ENCODE measurements at regions not wholly inside any gene's neighbourhood (a gene's known extent, or its start where the extent isn't known, plus 50 kb on each side); places are given as distances from the start of the nearest gene placed in this dataset.

DNA sequence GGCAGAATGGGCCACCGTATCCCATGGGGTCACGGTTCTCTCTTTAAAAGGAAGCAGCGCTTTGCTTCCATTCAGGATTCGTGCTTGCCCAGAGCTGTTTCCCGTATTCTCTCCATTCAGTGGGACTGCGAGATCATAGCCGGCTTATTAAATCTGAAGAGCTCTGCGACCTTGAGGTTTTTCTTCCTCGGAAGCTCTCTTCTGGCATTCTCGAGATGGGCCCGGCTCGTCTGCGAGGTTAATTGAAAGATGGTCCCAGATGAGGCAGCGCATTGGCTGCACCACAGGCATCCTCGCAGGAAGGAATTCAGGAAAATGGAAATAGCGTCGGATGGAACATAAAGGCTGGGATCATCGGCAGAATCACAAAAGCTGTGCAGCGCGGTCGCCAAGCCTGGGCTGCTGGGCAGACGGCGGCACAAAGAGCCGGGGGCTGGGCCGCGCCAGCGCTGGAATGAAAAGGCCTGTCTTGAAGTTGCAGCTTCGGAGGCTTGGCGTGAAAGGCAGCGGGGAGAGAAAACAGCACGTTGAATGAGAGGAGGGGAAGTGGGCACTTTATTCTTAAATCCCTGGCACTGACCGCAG, 236.2 kb downstream of the IRX2 start:
- Histone ChIP-seq H3K4me1 (ENCODE audit: control insufficient read depth, insufficient read depth, low read length) (no peaks in the 10 kb centered on the region), H3K9me3 (ENCODE audit: control insufficient read depth, insufficient read depth, low read depth, low read length) (no peaks in the 10 kb centered on the region), H3K27ac (ENCODE audit: low read depth, low read length) (no peak overlapping the region), H3K36me3 (ENCODE audit: control insufficient read depth, insufficient read depth, low read length) (no peaks in the 10 kb centered on the region), H3K4me3 (ENCODE audit: low read depth, low read length) (no peak overlapping the region), H3K9ac (ENCODE audit: low read length) (no peak overlapping the region), H3K27me3 (ENCODE audit: control insufficient read depth, insufficient read depth, low read length) (no peaks in the 10 kb centered on the region)

DNA sequence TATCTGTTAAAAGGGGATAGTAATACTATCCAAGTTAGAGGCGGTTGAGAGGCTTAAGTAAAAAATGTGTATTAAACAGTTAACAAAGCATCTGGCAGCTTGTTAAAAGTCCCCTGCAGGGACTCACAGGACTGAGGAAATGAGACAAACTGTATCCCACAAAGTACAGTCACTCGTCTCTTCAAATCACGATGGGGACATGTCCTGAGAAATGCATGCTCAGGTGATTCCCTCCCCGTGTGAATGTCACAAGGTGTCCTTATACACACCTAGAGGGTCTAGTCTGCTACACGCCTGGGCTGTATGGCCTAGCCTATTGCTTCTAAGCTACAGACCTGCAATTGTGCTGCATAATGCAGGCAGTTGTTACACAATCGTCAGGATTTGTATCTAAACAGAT, 237.0 kb downstream of the IRX2 start:
- Histone ChIP-seq H3K4me1 (ENCODE audit: control insufficient read depth, insufficient read depth, low read length) (no peaks in the 10 kb centered on the region), H3K4me3 (ENCODE audit: low read depth, low read length) (no peak overlapping the region), H3K9ac (ENCODE audit: low read length) (no peak overlapping the region), H3K27ac (ENCODE audit: low read depth, low read length) (no peak overlapping the region), H3K36me3 (ENCODE audit: control insufficient read depth, insufficient read depth, low read length) (no peaks in the 10 kb centered on the region), H3K27me3 (ENCODE audit: control insufficient read depth, insufficient read depth, low read length) (no peaks in the 10 kb centered on the region), H3K9me3 (ENCODE audit: control insufficient read depth, insufficient read depth, low read depth, low read length) (no peaks in the 10 kb centered on the region)

DNA sequence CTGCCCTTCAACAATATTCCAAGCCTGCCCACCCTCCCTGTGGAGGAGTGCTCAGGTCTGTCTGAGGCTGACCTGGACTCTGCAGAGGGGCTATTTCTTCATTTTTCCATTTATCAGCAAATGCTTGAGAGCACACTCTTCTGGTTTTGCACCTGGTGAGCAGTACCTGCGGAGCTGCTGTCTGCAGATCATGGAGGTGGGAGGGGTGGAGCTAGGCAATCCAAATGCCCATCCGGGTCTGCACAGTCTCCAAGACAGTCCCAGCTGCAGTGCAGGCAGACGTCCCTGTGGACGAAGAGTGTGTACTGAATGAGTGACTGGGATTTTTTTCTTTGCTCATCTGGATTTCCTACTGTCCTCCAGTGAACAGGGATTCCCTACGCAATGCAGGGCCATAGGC, 239.8 kb downstream of the IRX2 start:
- no peak overlapping the region for H3K27ac ChIP-seq (ENCODE audit: low read depth, low read length)
- no peaks in the 10 kb centered on the region for H3K27me3 ChIP-seq (ENCODE audit: control insufficient read depth, insufficient read depth, low read length)
- no peaks in the 10 kb centered on the region for H3K9me3 ChIP-seq (ENCODE audit: control insufficient read depth, insufficient read depth, low read depth, low read length)
- no peaks in the 10 kb centered on the region for H3K4me1 ChIP-seq (ENCODE audit: control insufficient read depth, insufficient read depth, low read length)
- no peak overlapping the region for H3K9ac ChIP-seq (ENCODE audit: low read length)
- H3K4me3 ChIP-seq (ENCODE audit: low read depth, low read length) = no peak overlapping the region
- H3K36me3 ChIP-seq (ENCODE audit: control insufficient read depth, insufficient read depth, low read length) = no peaks in the 10 kb centered on the region

DNA sequence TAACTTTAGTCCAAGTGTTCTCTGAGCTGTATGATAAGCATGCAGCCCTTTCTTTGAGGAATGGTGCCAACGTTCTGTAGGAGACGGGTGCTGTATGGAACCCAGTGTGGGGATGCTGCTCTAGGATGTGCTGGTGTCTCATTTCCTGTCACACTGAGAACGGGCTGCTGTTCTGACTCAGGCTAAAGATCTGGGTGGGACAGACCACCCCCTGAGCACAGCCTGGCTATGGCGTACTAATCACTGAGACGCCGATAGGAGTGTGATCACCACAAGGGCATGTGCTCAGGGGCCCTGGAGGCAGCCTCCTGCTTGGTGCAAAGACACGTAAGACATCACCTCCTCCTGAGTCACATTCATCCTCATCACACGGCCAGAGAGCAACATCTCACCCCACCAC, 240.4 kb downstream of the IRX2 start:
- H3K27ac ChIP-seq (ENCODE audit: low read depth, low read length) = no peak overlapping the region
- H3K27me3 ChIP-seq (ENCODE audit: control insufficient read depth, insufficient read depth, low read length) = no peaks in the 10 kb centered on the region
- no peak overlapping the region for H3K9ac ChIP-seq (ENCODE audit: low read length)
- no peaks in the 10 kb centered on the region for H3K9me3 ChIP-seq (ENCODE audit: control insufficient read depth, insufficient read depth, low read depth, low read length)
- no peaks in the 10 kb centered on the region for H3K36me3 ChIP-seq (ENCODE audit: control insufficient read depth, insufficient read depth, low read length)
- H3K4me3 ChIP-seq (ENCODE audit: low read depth, low read length) = no peak overlapping the region
- no peaks in the 10 kb centered on the region for H3K4me1 ChIP-seq (ENCODE audit: control insufficient read depth, insufficient read depth, low read length)

DNA sequence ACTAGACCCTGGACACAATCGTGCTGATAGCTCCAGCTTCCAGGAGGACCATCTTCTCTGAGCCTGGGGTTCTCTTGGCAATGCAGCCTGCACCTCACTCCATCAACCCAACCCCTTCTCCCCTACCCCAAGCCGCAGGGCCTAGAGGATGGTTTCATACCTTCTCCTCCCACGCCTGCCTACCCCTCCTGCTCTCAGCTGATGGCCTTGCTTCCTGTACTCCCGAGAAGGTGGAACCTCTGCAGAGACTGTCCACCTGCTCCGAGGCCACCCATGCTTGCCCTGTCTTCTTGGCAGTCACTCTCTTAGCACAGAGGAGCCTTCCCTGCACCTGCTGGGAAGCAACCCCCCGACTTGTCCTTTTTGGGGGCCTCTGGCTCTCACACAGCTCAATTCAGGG, 241.9 kb downstream of the IRX2 start:
- H3K9me3 ChIP-seq (ENCODE audit: control insufficient read depth, insufficient read depth, low read depth, low read length) = no peaks in the 10 kb centered on the region
- no peak overlapping the region for H3K4me3 ChIP-seq (ENCODE audit: low read depth, low read length)
- H3K9ac ChIP-seq (ENCODE audit: low read length) = no peak overlapping the region
- no peaks in the 10 kb centered on the region for H3K27me3 ChIP-seq (ENCODE audit: control insufficient read depth, insufficient read depth, low read length)
- H3K27ac ChIP-seq (ENCODE audit: low read depth, low read length) = no peak overlapping the region
- H3K36me3 ChIP-seq (ENCODE audit: control insufficient read depth, insufficient read depth, low read length) = no peaks in the 10 kb centered on the region
- H3K4me1 ChIP-seq (ENCODE audit: control insufficient read depth, insufficient read depth, low read length) = no peaks in the 10 kb centered on the region

DNA sequence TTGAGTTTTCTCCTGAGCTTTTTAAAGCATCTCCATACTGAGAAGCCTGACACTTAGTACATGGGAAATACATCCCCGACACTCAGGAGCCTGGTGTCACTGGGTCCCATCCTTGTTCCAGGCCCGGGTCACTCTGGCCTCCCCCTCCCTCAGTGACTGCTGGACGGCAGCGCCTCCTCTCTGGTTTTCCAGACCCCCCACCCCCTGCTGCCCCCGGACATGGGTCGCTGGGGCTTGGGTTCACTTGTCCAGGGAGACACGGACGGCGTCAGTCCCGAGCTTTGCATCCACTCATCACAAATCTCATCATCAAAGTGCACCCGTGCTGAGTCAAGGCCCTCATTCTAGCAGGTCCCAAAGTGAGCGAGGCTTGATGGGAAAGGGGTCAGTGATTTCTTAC, 243.0 kb downstream of the IRX2 start:
- Histone ChIP-seq H3K27me3 (ENCODE audit: control insufficient read depth, insufficient read depth, low read length) (no peaks in the 10 kb centered on the region), H3K27ac (ENCODE audit: low read depth, low read length) (no peak overlapping the region), H3K4me3 (ENCODE audit: low read depth, low read length) (no peak overlapping the region), H3K4me1 (ENCODE audit: control insufficient read depth, insufficient read depth, low read length) (no peaks in the 10 kb centered on the region), H3K9ac (ENCODE audit: low read length) (no peak overlapping the region), H3K9me3 (ENCODE audit: control insufficient read depth, insufficient read depth, low read depth, low read length) (peaks cover 9% of the 10 kb centered on the region), H3K36me3 (ENCODE audit: control insufficient read depth, insufficient read depth, low read length) (no peaks in the 10 kb centered on the region)

DNA sequence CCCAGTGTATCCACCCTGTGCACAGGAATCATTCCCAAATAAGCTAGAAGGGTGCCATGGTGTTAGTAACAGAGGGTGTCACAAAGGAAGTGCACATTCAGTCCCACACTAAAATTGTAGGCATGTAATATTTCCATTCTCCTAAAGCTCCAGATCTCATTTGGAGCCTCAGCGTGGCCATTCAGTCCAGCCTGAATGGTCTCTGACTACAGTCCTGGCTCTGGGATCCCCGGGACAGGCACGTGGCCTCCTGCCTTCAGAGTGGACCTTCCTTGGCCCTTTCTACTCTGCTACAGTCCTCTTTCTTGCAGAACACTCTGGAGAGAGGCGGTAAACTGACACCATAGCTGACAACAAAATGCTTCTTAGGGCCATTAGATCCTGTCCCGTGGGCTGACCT, 243.9 kb downstream of the IRX2 start:
- H3K9ac ChIP-seq (ENCODE audit: low read length) = no peak overlapping the region
- no peaks in the 10 kb centered on the region for H3K27me3 ChIP-seq (ENCODE audit: control insufficient read depth, insufficient read depth, low read length)
- H3K27ac ChIP-seq (ENCODE audit: low read depth, low read length) = no peak overlapping the region
- H3K36me3 ChIP-seq (ENCODE audit: control insufficient read depth, insufficient read depth, low read length) = no peaks in the 10 kb centered on the region
- no peak overlapping the region for H3K4me3 ChIP-seq (ENCODE audit: low read depth, low read length)
- no peaks in the 10 kb centered on the region for H3K4me1 ChIP-seq (ENCODE audit: control insufficient read depth, insufficient read depth, low read length)
- peaks cover 15% of the 10 kb centered on the region for H3K9me3 ChIP-seq (ENCODE audit: control insufficient read depth, insufficient read depth, low read depth, low read length)

DNA sequence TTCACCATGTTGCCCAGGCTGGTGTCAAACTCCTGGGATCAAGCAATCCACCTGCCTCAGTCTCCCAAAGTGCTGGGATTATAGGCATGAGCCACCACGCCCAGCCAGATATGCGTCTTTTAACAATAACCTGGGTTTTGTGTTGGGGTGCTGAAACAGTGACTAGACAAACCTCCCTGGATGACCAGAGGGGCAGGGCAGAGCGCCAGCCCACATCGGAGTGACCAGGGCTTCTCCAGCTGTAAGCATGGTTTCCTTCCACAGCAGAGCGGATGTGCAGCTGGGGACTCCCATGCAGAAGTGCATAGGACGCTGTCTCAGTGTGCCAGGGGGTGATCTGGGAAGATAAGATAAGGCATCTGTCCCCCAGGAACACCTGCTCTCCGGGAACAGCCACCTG, 244.9 kb downstream of the IRX2 start:
- Histone ChIP-seq H3K27ac (ENCODE audit: low read depth, low read length) (no peak overlapping the region), H3K27me3 (ENCODE audit: control insufficient read depth, insufficient read depth, low read length) (no peaks in the 10 kb centered on the region), H3K9ac (ENCODE audit: low read length) (no peak overlapping the region), H3K4me3 (ENCODE audit: low read depth, low read length) (no peak overlapping the region), H3K4me1 (ENCODE audit: control insufficient read depth, insufficient read depth, low read length) (no peaks in the 10 kb centered on the region), H3K9me3 (ENCODE audit: control insufficient read depth, insufficient read depth, low read depth, low read length) (peaks cover 15% of the 10 kb centered on the region), H3K36me3 (ENCODE audit: control insufficient read depth, insufficient read depth, low read length) (no peaks in the 10 kb centered on the region)

DNA sequence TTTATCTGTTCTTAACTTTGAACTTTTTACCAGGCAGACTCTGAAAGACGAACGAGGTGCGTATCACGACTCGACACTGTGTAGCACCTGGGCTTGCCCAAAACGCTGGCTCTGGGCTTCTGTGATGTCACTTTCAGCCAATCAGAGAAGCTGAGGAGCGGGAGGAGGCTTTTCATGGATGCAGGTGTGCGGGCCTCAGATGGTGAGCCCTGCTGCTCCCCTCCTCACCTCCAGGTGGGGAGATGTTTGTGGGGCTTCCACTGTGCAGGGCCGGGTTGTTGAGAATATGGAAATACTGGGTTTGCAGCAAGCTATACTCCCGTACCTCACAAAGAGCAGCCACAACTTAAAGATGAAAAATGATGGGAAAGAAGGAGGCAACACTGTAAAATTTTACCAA, 246.3 kb downstream of the IRX2 start:
- H3K36me3 ChIP-seq (ENCODE audit: control insufficient read depth, insufficient read depth, low read length) = no peaks in the 10 kb centered on the region
- H3K9ac ChIP-seq (ENCODE audit: low read length) = no peak overlapping the region
- H3K9me3 ChIP-seq (ENCODE audit: control insufficient read depth, insufficient read depth, low read depth, low read length) = peaks cover 21% of the 10 kb centered on the region
- H3K27ac ChIP-seq (ENCODE audit: low read depth, low read length) = no peak overlapping the region
- H3K4me3 ChIP-seq (ENCODE audit: low read depth, low read length) = no peak overlapping the region
- no peaks in the 10 kb centered on the region for H3K27me3 ChIP-seq (ENCODE audit: control insufficient read depth, insufficient read depth, low read length)
- no peaks in the 10 kb centered on the region for H3K4me1 ChIP-seq (ENCODE audit: control insufficient read depth, insufficient read depth, low read length)

DNA sequence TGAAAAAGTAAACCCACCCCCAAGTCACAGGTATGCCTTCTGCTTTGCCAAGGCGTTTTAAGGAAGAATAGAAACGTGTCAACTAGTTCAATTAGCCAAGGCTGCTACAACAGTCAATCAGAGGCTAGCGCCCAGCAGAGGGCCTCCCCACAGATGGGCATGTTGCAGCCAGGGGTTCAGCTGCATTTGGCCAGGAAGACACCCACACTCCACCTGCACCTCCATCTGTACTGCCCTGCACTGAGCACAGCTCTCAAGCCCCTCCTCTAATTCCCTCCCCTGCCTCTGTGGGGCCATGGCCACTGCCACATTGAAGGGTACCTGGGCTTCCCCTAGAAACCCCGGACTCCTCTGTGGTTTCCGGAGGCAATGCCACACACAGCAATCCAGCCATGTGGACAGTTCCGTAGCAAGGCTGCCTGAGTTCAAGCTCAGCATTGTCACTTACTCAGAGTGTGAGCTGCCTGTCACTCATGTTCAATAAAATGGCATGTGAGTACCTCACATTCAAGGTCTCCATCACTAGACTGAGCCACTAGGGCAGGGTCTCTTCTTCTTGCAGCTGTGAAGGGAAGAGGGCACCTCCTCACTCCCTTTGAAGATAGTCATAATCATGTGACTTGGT, 248.4 kb downstream of the IRX2 start:
- peaks cover 21% of the 10 kb centered on the region for H3K9me3 ChIP-seq (ENCODE audit: control insufficient read depth, insufficient read depth, low read depth, low read length)
- H3K27me3 ChIP-seq (ENCODE audit: control insufficient read depth, insufficient read depth, low read length) = no peaks in the 10 kb centered on the region
- no peak overlapping the region for H3K9ac ChIP-seq (ENCODE audit: low read length)
- H3K36me3 ChIP-seq (ENCODE audit: control insufficient read depth, insufficient read depth, low read length) = no peaks in the 10 kb centered on the region
- H3K27ac ChIP-seq (ENCODE audit: low read depth, low read length) = no peak overlapping the region
- H3K4me3 ChIP-seq (ENCODE audit: low read depth, low read length) = no peak overlapping the region
- no peaks in the 10 kb centered on the region for H3K4me1 ChIP-seq (ENCODE audit: control insufficient read depth, insufficient read depth, low read length)

DNA sequence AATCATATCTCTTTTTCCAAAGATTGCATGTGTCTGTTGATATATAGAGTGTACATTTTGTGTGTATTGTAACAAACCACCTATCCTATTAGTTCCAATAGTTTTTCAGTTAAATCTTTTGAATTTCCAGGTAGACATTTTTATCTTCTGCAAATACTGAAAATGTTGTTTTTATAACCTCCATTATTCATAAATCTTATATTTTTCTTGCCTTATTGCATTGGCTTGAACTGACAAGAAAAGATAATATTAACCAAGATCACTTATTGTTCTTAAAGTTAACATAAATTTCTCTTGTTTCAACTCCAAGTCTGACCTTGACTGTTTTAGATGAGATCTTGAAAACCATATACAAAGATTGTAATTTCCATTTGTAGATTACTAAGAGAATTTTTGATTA, 251.6 kb downstream of the IRX2 start:
- Histone ChIP-seq H3K4me1 (ENCODE audit: control insufficient read depth, insufficient read depth, low read length) (no peaks in the 10 kb centered on the region), H3K36me3 (ENCODE audit: control insufficient read depth, insufficient read depth, low read length) (no peaks in the 10 kb centered on the region), H3K27me3 (ENCODE audit: control insufficient read depth, insufficient read depth, low read length) (no peaks in the 10 kb centered on the region), H3K27ac (ENCODE audit: low read depth, low read length) (no peak overlapping the region), H3K9ac (ENCODE audit: low read length) (no peak overlapping the region), H3K4me3 (ENCODE audit: low read depth, low read length) (no peak overlapping the region), H3K9me3 (ENCODE audit: control insufficient read depth, insufficient read depth, low read depth, low read length) (peaks cover 25% of the 10 kb centered on the region)

Data from HUES6 (cell line).